NT2/D1 (cell line): ENCODE measurements at regions not wholly inside any gene's neighbourhood (a gene's known extent, or its start where the extent isn't known, plus 50 kb on each side); places are given as distances from the start of the nearest gene placed in this dataset.

Experiments used
- SUZ12 ChIP-seq: IDR thresholded peaks from 2 replicates; pipeline ENCODE4 v1.6.1; 2011; ENCODE audit not compliant: insufficient read length, insufficient read depth; ENCODE audit errors: extremely low read depth
- YY1 ChIP-seq: IDR thresholded peaks from 2 replicates; pipeline ENCODE4 v1.6.1; 2011; ENCODE audit not compliant: insufficient read length, insufficient read depth
- ZNF274 ChIP-seq: IDR thresholded peaks from 2 replicates; pipeline ENCODE4 v1.6.1; 2011; ENCODE audit warnings: mild to moderate bottlenecking, low read depth, low read length

DNA sequence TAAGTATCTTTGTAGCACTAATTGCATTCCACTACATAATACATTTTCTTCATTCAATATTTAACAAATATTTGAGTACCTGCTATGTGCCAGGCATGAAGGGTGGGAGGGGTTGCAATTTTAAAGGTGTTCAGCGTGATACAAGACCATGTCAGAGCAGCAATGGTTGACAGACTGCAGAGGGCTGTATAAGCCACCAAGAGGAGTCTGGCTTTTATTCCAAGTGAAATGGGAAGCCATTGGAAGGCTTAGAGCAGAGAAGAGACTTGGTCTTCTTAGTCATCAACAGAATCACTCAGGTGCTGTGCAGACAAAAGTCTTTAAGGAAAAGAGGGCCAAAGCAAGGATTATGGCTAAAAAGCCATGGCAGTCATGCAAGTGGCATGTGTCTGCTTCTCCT lies 360.8 kb upstream of the ARID1B start:
- TF ChIP-seq YY1 (no peak), SUZ12 (no peak), ZNF274 (no peak)
